HCT116 (cell line): ENCODE measurements at regions not wholly inside any gene's neighbourhood (a gene's known extent, or its start where the extent isn't known, plus 50 kb on each side); places are given as distances from the start of the nearest gene placed in this dataset.

Source experiments
- ATAC-seq: fragments of 200-7000 bp; cut with Tn5 transposase; 2 replicates; pipeline ENCODE4 v1.9.1; 2020; ENCODE audit warnings: mild to moderate bottlenecking, moderate library complexity
- BruUV-seq: library from RNA; stranded (reverse); fragments of 400-500 nt; replicated peaks from 2 replicates; lab custom pipeline; 2021; lab: Mats Ljungman, UMichigan
- CTCF ChIA-PET: fragments of 300-600 bp; sonication (Branson Sonifier 250); formaldehyde crosslinking; loops from one replicate; lab custom pipeline; 2021; ENCODE audit warnings: antibody characterized with exemption; lab: Charles Lee
- POLR2A ChIA-PET: fragments of 300-600, 350-600 bp; sonication (Branson Sonifier 250); formaldehyde crosslinking; loops from one replicate; lab custom pipeline; 2021; ENCODE audit warnings: antibody characterized with exemption; lab: Charles Lee
- RAD21 ChIA-PET, 2 experiments: fragments of 300-600 bp; sonication (Branson Sonifier 250); formaldehyde crosslinking; loops; one replicate each; lab custom pipeline; 2023; ENCODE audit warnings: low total read pairs in 2 of 2; ENCODE audit not compliant: uncharacterized antibody in 2 of 2, unreplicated experiment in 2 of 2, low non-redundant PET in 1 of 2; lab: Charles Lee
- DNase-seq: peaks from one replicate; pipeline ENCODE4 v3.0.0-alpha.2; 2010; ENCODE audit warnings: low read depth, low spot score
- H2AFZ ChIP-seq: fragments of 200-600 bp; shearing (Covaris generic), sonication (generic); 2 replicates; pipeline ENCODE4 v1.6.1; 2017; ENCODE audit warnings: low read depth, mixed run types, mixed read lengths, antibody characterized with exemption, low read length; ENCODE audit not compliant: poor library complexity, severe bottlenecking
- H3K27ac ChIP-seq: 2 replicates; pipeline ENCODE4 v1.5.1; 2012; ENCODE audit warnings: low read depth, low read length
- H3K27me3 ChIP-seq: fragments of 200-600 bp; sonication (generic); 2 replicates; pipeline ENCODE4 v1.6.1; 2016; ENCODE audit warnings: mixed run types, low read length, mixed read lengths; ENCODE audit not compliant: insufficient read depth
- H3K36me3 ChIP-seq, 2 experiments: fragments of 200-500 bp in 1 of 2; fragments of 200-600 bp in 1 of 2; sonication (Bioruptor generic) in 1 of 2; sonication (generic) in 1 of 2; 2 replicates each; pipeline versions ENCODE4 v1.5.1 to v1.6.1; 2014 to 2016; ENCODE audit warnings: low read length in 2 of 2, inconsistent platforms in 1 of 2, mixed read lengths in 1 of 2, mixed run types in 1 of 2; ENCODE audit not compliant: insufficient read depth in 2 of 2, control insufficient read depth in 1 of 2
- H3K4me1 ChIP-seq, 2 experiments: fragments of 200-600 bp in 1 of 2; sonication (generic) in 1 of 2; 2 replicates each; pipeline versions ENCODE4 v1.5.1 to v1.6.1; 2012 to 2017; ENCODE audit warnings: low read length in 2 of 2, inconsistent platforms in 1 of 2, mild to moderate bottlenecking in 1 of 2, mixed read lengths in 1 of 2, mixed run types in 1 of 2, moderate library complexity in 1 of 2; ENCODE audit not compliant: insufficient read depth in 2 of 2, control insufficient read depth in 1 of 2
- H3K4me2 ChIP-seq: fragments of 200-600 bp; sonication (generic); 2 replicates; pipeline ENCODE4 v1.6.1; 2017; ENCODE audit warnings: mixed run types, low read length, mixed read lengths
- H3K4me3 ChIP-seq, 2 experiments: fragments of 200-600 bp in 1 of 2; sonication (generic) in 1 of 2; replicated peaks in 1 of 2; 2 replicates each; pipeline ENCODE4 v1.5.1; 2011 to 2016; ENCODE audit warnings: low read length in 2 of 2, control low read depth in 1 of 2, low read depth in 1 of 2, mild to moderate bottlenecking in 1 of 2, mixed read lengths in 1 of 2, mixed run types in 1 of 2
- H3K79me2 ChIP-seq: fragments of 200-600 bp; sonication (generic); 2 replicates; pipeline ENCODE4 v1.6.1; 2017; ENCODE audit warnings: mild to moderate bottlenecking, mixed run types, low read length, moderate library complexity, mixed read lengths; ENCODE audit not compliant: insufficient read depth
- H3K9ac ChIP-seq: fragments of 200-600 bp; sonication (generic); 2 replicates; pipeline ENCODE4 v1.6.1; 2016; ENCODE audit warnings: low read length, mixed read lengths
- H3K9me2 ChIP-seq: fragments of 200-600 bp; sonication (generic), shearing (Covaris generic); 2 replicates; pipeline ENCODE4 v1.6.1; 2017; ENCODE audit warnings: mixed run types, mild to moderate bottlenecking, moderate library complexity; ENCODE audit not compliant: insufficient read depth
- H3K9me3 ChIP-seq, 2 experiments: fragments of 200-500 bp in 1 of 2; fragments of 200-600 bp in 1 of 2; sonication (Bioruptor generic) in 1 of 2; sonication (generic) in 1 of 2; 2 replicates each; pipeline ENCODE4 v1.6.1; 2014 to 2017; ENCODE audit warnings: low read length in 2 of 2, mixed read lengths in 2 of 2, inconsistent platforms in 1 of 2, low read depth in 1 of 2, mild to moderate bottlenecking in 1 of 2, mixed run types in 1 of 2, moderate library complexity in 1 of 2; ENCODE audit not compliant: control insufficient read depth in 1 of 2, insufficient read depth in 1 of 2
- H4K20me1 ChIP-seq: fragments of 200-600 bp; sonication (generic), shearing (Covaris generic); 2 replicates; pipeline ENCODE4 v1.6.1; 2017; ENCODE audit warnings: mixed run types, mild to moderate bottlenecking, moderate library complexity; ENCODE audit not compliant: insufficient read depth
- CBX3 ChIP-seq: IDR thresholded peaks from 2 replicates; pipeline ENCODE4 v1.6.1; 2012; ENCODE audit warnings: low read depth
- EGR1 ChIP-seq: IDR thresholded peaks from 2 replicates; pipeline ENCODE4 v1.6.1; 2012; ENCODE audit warnings: low read depth
- ELF1 ChIP-seq: IDR thresholded peaks from 2 replicates; pipeline ENCODE4 v1.6.1; 2012; ENCODE audit warnings: low read depth, borderline replicate concordance
- EZH2 ChIP-seq: fragments of 200-600 bp; sonication (generic); IDR thresholded peaks from 2 replicates; pipeline ENCODE4 v1.6.1; 2017; ENCODE audit warnings: antibody characterized with exemption, mixed run types
- EZH2phosphoT487 ChIP-seq: fragments of 200-600 bp; IDR thresholded peaks from 2 replicates; pipeline ENCODE4 v1.6.1; 2018; ENCODE audit warnings: antibody characterized with exemption, borderline replicate concordance
- JUND ChIP-seq: IDR thresholded peaks from 2 replicates; pipeline ENCODE4 v1.6.1; 2012
- POLR2A ChIP-seq: IDR thresholded peaks from 2 replicates; pipeline ENCODE4 v1.7.0; 2011; ENCODE audit warnings: borderline replicate concordance; ENCODE audit not compliant: insufficient read depth, insufficient read length; ENCODE audit errors: extremely low read depth
- POLR2AphosphoS5 ChIP-seq: IDR thresholded peaks from 2 replicates; pipeline ENCODE4 v1.6.1; 2011; ENCODE audit warnings: mild to moderate bottlenecking, low read depth, low read length, moderate library complexity
- RAD21 ChIP-seq: IDR thresholded peaks from 2 replicates; pipeline ENCODE4 v1.6.1; 2012; ENCODE audit warnings: low read depth, mild to moderate bottlenecking
- SIN3A ChIP-seq: IDR thresholded peaks from 2 replicates; pipeline ENCODE4 v1.6.1; 2012; ENCODE audit warnings: low read depth
- SP1 ChIP-seq: IDR thresholded peaks from 2 replicates; pipeline ENCODE4 v1.6.1; 2012; ENCODE audit warnings: low read depth
- SRF ChIP-seq: IDR thresholded peaks from 2 replicates; pipeline ENCODE4 v1.6.1; 2012; ENCODE audit warnings: low read depth
- TCF7L2 ChIP-seq: IDR thresholded peaks from 2 replicates; pipeline ENCODE4 v1.7.0; 2011; ENCODE audit warnings: borderline replicate concordance, inconsistent platforms; ENCODE audit not compliant: insufficient read depth, insufficient read length; ENCODE audit errors: extremely low read depth
- YY1 ChIP-seq: IDR thresholded peaks from 2 replicates; pipeline ENCODE4 v1.6.1; 2011; ENCODE audit warnings: low read length, low read depth, moderate library complexity, mild to moderate bottlenecking; ENCODE audit not compliant: insufficient replicate concordance; ENCODE audit errors: extremely low read depth
- ZFX ChIP-seq: fragments of 450-650 bp; IDR thresholded peaks from 2 replicates; pipeline ENCODE4 v1.6.1; 2017
- intact Hi-C: fragments of 100-400 bp; cut with micrococcal nuclease; formaldehyde crosslinking; loops from 2 replicates; pipeline ENCODE4 v1.10.0; 2022
- TF ChIP-seq, protein P1 (sequence below): IDR thresholded peaks from 2 replicates; pipeline ENCODE4 v1.6.1; 2011; ENCODE audit warnings: mild to moderate bottlenecking, low read length, moderate library complexity; ENCODE audit not compliant: insufficient replicate concordance; ENCODE audit errors: extremely low read depth
- TF ChIP-seq, protein P2 (sequence below): IDR thresholded peaks from 2 replicates; pipeline ENCODE4 v1.6.1; 2012
- TF ChIP-seq, protein P3 (sequence below): IDR thresholded peaks from 2 replicates; pipeline ENCODE4 v1.6.1; 2012; ENCODE audit warnings: low read depth
- TF ChIP-seq, protein P4 (sequence below): IDR thresholded peaks from 2 replicates; pipeline ENCODE4 v1.6.1; 2012

DNA sequence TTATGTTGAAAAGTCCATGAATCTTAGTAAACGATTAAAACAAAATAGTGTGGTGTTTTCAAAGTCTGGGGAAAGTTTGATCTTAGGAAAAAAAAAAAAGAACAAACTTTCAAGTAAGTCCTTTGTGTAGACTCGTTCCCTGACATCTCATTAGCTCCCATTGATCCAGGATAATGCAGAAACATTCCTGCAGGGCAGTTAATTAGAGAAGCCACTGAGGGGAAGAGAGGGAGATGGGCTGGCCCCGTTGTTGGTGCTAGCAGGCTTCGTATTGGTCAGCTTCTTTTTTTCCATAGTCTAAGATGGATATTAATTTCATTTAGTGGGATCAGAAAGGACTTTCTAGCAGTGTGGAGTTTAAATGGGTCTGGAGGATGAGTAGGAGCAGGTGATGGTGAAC, 340.2 kb downstream of the DRD1 start:
- intact Hi-C loops = no loop called here
- ATAC-seq (no peak), DNase-seq (no peak)
- H3K79me2 ChIP-seq = no peaks in the 10 kb centered on the region
- no peak for TF ChIP-seq SP1
- TF ChIP-seq YY1 = no peak
- no peak for TF ChIP-seq EZH2phosphoT487
- TF ChIP-seq ZFX = no peak
- TF ChIP-seq SIN3A = no peak
- TF ChIP-seq TCF7L2 = no peak
- TF ChIP-seq EZH2 = no peak
- TF ChIP-seq JUND = no peak
- no peak for TF ChIP-seq RAD21
- TF ChIP-seq, protein P1, sequence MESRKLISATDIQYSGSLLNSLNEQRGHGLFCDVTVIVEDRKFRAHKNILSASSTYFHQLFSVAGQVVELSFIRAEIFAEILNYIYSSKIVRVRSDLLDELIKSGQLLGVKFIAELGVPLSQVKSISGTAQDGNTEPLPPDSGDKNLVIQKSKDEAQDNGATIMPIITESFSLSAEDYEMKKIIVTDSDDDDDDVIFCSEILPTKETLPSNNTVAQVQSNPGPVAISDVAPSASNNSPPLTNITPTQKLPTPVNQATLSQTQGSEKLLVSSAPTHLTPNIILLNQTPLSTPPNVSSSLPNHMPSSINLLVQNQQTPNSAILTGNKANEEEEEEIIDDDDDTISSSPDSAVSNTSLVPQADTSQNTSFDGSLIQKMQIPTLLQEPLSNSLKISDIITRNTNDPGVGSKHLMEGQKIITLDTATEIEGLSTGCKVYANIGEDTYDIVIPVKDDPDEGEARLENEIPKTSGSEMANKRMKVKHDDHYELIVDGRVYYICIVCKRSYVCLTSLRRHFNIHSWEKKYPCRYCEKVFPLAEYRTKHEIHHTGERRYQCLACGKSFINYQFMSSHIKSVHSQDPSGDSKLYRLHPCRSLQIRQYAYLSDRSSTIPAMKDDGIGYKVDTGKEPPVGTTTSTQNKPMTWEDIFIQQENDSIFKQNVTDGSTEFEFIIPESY = no peak
- TF ChIP-seq, protein P2, sequence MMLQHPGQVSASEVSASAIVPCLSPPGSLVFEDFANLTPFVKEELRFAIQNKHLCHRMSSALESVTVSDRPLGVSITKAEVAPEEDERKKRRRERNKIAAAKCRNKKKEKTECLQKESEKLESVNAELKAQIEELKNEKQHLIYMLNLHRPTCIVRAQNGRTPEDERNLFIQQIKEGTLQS = no peak
- TF ChIP-seq POLR2AphosphoS5 = no peak
- TF ChIP-seq, protein P3, sequence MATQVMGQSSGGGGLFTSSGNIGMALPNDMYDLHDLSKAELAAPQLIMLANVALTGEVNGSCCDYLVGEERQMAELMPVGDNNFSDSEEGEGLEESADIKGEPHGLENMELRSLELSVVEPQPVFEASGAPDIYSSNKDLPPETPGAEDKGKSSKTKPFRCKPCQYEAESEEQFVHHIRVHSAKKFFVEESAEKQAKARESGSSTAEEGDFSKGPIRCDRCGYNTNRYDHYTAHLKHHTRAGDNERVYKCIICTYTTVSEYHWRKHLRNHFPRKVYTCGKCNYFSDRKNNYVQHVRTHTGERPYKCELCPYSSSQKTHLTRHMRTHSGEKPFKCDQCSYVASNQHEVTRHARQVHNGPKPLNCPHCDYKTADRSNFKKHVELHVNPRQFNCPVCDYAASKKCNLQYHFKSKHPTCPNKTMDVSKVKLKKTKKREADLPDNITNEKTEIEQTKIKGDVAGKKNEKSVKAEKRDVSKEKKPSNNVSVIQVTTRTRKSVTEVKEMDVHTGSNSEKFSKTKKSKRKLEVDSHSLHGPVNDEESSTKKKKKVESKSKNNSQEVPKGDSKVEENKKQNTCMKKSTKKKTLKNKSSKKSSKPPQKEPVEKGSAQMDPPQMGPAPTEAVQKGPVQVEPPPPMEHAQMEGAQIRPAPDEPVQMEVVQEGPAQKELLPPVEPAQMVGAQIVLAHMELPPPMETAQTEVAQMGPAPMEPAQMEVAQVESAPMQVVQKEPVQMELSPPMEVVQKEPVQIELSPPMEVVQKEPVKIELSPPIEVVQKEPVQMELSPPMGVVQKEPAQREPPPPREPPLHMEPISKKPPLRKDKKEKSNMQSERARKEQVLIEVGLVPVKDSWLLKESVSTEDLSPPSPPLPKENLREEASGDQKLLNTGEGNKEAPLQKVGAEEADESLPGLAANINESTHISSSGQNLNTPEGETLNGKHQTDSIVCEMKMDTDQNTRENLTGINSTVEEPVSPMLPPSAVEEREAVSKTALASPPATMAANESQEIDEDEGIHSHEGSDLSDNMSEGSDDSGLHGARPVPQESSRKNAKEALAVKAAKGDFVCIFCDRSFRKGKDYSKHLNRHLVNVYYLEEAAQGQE = no peak
- no peak for TF ChIP-seq EGR1
- TF ChIP-seq POLR2A = no peak
- no peak for TF ChIP-seq ELF1
- no peak for TF ChIP-seq CBX3
- no peak for TF ChIP-seq SRF
- TF ChIP-seq, protein P4, sequence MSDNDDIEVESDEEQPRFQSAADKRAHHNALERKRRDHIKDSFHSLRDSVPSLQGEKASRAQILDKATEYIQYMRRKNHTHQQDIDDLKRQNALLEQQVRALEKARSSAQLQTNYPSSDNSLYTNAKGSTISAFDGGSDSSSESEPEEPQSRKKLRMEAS = no peak
- no peaks in the 10 kb centered on the region for H3K36me3 ChIP-seq
- H2AFZ ChIP-seq = no peak overlapping the region
- no TSS peak for BruUV-seq
- POLR2A ChIA-PET = interaction anchor here (1.3 kb wide), 1 partner anchor 19 kb away, joined by 3 read pairs; no protein-coding TSS in a partner anchor
- no peaks in the 10 kb centered on the region for H3K4me1 ChIP-seq
- no peaks in the 10 kb centered on the region for H3K27me3 ChIP-seq
- no peak overlapping the region for H3K4me2 ChIP-seq
- H3K9ac ChIP-seq = no peak overlapping the region
- H4K20me1 ChIP-seq = no peaks in the 10 kb centered on the region
- 0 out of 2 replicates have a peak, but pooled peaks cover 3% of the 10 kb centered on the region for H3K9me2 ChIP-seq
- no peak overlapping the region for H3K4me3 ChIP-seq
- H3K27ac ChIP-seq = no peak overlapping the region
- H3K9me3 ChIP-seq = 0 out of 4 replicates have a peak, but pooled peaks cover 0 to under 1% of the 10 kb centered on the region in 2 experiments
- RAD21 ChIA-PET = no interaction called here
- CTCF ChIA-PET = no interaction called here
